ENCODE measurements at regions not wholly inside any gene's neighbourhood (a gene's known extent, or its start where the extent isn't known, plus 50 kb on each side); places are given as distances from the start of the nearest gene placed in this dataset.

DNA sequence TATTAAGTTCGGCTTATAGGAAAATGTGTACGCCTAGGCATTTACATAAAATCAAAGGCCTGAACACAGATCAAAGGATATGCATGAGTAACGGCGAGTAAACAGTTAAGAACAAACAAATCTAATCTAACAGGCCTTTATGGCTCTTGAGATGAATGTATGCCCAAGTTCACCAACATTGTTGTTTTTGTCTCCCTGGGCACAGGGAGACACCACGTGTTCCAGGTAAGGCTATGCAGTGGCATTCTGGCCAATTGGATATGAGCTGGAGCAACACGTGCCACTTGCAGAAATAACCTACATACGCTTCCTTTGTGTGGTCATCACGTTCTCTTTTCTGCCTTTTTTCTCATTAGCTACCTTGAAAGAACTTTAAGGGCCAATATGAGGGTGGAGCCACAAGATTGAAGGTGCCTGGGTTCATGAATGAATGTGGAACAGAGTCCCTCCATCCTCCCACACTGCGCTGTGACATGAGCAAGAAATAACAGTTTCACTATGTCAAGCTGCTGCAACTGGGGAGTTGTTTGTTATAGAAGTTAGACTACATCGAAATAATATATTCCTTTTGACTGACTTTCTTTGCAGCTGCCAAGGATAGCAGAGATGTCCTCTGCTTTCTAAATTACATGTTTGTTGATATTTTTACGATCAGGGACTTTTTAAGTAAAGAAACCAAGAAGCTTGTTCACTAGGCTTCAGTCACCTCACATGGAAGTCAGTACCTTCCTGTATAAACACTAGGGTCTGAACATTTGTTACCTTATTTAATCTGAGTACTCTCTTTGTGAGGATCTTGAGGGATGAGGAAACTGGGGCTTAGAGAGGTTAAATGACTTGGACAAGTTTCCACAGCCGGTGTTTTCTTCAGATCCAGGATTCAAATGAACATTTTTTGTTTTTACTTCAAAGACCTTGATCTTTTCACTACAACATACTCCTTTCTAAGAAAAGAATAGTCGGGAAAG lies 427.5 kb upstream of the TBL1XR1 start:
- ATAC-seq (no peak), DNase-seq (ENCODE audit: low spot score) (no peak)
- Mint-ChIP-seq H3K9me3 (peaks cover 21% of the 10 kb centered on the region), H3K4me1 (peaks cover 16% of the 10 kb centered on the region), H3K27me3 (ENCODE audit: low read depth) (no peaks in the 10 kb centered on the region), H3K4me3 (no peak overlapping the region), H3K36me3 (peaks cover 17% of the 10 kb centered on the region), H3K27ac (no peak overlapping the region)
- POLR2A ChIA-PET = no interaction called here
- CTCF ChIA-PET = no interaction called here
- TF ChIP-seq ZNF671 (CRISPR knock-in tag; IDR thresholded peaks at IDR 0.05) = no peak
- TF ChIP-seq, protein P1, sequence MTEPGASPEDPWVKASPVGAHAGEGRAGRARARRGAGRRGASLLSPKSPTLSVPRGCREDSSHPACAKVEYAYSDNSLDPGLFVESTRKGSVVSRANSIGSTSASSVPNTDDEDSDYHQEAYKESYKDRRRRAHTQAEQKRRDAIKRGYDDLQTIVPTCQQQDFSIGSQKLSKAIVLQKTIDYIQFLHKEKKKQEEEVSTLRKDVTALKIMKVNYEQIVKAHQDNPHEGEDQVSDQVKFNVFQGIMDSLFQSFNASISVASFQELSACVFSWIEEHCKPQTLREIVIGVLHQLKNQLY (CRISPR knock-in tag; IDR thresholded peaks at IDR 0.05) = no peak
- TF ChIP-seq, protein P2, sequence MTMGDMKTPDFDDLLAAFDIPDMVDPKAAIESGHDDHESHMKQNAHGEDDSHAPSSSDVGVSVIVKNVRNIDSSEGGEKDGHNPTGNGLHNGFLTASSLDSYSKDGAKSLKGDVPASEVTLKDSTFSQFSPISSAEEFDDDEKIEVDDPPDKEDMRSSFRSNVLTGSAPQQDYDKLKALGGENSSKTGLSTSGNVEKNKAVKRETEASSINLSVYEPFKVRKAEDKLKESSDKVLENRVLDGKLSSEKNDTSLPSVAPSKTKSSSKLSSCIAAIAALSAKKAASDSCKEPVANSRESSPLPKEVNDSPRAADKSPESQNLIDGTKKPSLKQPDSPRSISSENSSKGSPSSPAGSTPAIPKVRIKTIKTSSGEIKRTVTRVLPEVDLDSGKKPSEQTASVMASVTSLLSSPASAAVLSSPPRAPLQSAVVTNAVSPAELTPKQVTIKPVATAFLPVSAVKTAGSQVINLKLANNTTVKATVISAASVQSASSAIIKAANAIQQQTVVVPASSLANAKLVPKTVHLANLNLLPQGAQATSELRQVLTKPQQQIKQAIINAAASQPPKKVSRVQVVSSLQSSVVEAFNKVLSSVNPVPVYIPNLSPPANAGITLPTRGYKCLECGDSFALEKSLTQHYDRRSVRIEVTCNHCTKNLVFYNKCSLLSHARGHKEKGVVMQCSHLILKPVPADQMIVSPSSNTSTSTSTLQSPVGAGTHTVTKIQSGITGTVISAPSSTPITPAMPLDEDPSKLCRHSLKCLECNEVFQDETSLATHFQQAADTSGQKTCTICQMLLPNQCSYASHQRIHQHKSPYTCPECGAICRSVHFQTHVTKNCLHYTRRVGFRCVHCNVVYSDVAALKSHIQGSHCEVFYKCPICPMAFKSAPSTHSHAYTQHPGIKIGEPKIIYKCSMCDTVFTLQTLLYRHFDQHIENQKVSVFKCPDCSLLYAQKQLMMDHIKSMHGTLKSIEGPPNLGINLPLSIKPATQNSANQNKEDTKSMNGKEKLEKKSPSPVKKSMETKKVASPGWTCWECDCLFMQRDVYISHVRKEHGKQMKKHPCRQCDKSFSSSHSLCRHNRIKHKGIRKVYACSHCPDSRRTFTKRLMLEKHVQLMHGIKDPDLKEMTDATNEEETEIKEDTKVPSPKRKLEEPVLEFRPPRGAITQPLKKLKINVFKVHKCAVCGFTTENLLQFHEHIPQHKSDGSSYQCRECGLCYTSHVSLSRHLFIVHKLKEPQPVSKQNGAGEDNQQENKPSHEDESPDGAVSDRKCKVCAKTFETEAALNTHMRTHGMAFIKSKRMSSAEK (CRISPR knock-in tag; IDR thresholded peaks at IDR 0.05; ENCODE audit: borderline replicate concordance) = no peak

DNA sequence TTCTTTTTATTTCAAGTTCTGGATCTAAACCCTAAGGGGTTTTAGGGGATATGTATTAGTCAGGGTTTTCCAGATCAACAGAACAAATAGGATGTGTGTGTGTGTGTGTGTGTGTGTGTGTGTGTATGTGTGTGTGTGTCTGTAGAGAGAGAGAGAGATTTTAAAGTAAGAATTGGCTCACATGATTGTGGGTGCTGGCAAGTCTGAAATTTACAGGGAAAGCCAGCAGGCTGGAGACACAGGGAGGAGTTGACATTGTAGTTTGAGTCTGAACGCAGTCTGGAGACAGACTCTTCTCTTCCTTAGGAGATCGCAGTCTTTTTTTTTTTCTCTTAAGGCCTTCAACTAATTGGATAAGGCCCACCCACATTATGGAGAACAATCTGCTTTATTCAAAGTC lies 428.8 kb upstream of the TBL1XR1 start:
- CTCF ChIA-PET = no interaction called here
- POLR2A ChIA-PET = no interaction called here
- H3K4me1 Mint-ChIP-seq = peaks cover 19% of the 10 kb centered on the region
- DNase-seq (ENCODE audit: low spot score) (no peak), ATAC-seq (no peak)
- peaks cover 17% of the 10 kb centered on the region for H3K36me3 Mint-ChIP-seq
- H3K27me3 Mint-ChIP-seq (ENCODE audit: low read depth) = no peaks in the 10 kb centered on the region
- H3K9me3 Mint-ChIP-seq = peaks cover 21% of the 10 kb centered on the region
- H3K4me3 Mint-ChIP-seq = no peak overlapping the region
- H3K27ac Mint-ChIP-seq = no peak overlapping the region
- TF ChIP-seq PRRX2 (CRISPR knock-in tag; IDR thresholded peaks at IDR 0.05) = no peak
- no peak for TF ChIP-seq KAT7 (CRISPR knock-in tag; IDR thresholded peaks at IDR 0.05; ENCODE audit: borderline replicate concordance)
- TF ChIP-seq, protein P3, sequence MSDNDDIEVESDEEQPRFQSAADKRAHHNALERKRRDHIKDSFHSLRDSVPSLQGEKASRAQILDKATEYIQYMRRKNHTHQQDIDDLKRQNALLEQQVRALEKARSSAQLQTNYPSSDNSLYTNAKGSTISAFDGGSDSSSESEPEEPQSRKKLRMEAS (CRISPR knock-in tag; IDR thresholded peaks at IDR 0.05) = no peak
- TF ChIP-seq, protein P4, sequence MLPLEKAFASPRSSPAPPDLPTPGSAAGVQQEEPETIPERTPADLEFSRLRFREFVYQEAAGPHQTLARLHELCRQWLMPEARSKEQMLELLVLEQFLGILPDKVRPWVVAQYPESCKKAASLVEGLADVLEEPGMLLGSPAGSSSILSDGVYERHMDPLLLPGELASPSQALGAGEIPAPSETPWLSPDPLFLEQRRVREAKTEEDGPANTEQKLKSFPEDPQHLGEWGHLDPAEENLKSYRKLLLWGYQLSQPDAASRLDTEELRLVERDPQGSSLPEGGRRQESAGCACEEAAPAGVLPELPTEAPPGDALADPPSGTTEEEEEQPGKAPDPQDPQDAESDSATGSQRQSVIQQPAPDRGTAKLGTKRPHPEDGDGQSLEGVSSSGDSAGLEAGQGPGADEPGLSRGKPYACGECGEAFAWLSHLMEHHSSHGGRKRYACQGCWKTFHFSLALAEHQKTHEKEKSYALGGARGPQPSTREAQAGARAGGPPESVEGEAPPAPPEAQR (CRISPR knock-in tag; IDR thresholded peaks at IDR 0.05) = no peak
- TF ChIP-seq GABPB1 (CRISPR knock-in tag; IDR thresholded peaks at IDR 0.05) = no peak
- TF ChIP-seq, protein P5, sequence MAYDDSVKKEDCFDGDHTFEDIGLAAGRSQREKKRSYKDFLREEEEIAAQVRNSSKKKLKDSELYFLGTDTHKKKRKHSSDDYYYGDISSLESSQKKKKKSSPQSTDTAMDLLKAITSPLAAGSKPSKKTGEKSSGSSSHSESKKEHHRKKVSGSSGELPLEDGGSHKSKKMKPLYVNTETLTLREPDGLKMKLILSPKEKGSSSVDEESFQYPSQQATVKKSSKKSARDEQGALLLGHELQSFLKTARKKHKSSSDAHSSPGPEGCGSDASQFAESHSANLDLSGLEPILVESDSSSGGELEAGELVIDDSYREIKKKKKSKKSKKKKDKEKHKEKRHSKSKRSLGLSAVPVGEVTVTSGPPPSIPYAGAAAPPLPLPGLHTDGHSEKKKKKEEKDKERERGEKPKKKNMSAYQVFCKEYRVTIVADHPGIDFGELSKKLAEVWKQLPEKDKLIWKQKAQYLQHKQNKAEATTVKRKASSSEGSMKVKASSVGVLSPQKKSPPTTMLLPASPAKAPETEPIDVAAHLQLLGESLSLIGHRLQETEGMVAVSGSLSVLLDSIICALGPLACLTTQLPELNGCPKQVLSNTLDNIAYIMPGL (CRISPR knock-in tag; IDR thresholded peaks at IDR 0.05) = no peak
- no peak for TF ChIP-seq ZNF671 (CRISPR knock-in tag; IDR thresholded peaks at IDR 0.05)
- no peak for TF ChIP-seq NR3C1 (CRISPR knock-in tag; conservative IDR thresholded peaks at IDR 0.05; ENCODE audit: low read depth)
- TF ChIP-seq, protein P2 (CRISPR knock-in tag; IDR thresholded peaks at IDR 0.05; ENCODE audit: borderline replicate concordance) = no peak
- no peak for TF ChIP-seq MXD4 (CRISPR knock-in tag; IDR thresholded peaks at IDR 0.05; ENCODE audit: borderline replicate concordance)
- no peak for TF ChIP-seq EMX1 (CRISPR knock-in tag; IDR thresholded peaks at IDR 0.05)
- TF ChIP-seq JUN (CRISPR knock-in tag; IDR thresholded peaks at IDR 0.05) = no peak
- no peak for TF ChIP-seq ZNF138 (CRISPR knock-in tag; conservative IDR thresholded peaks at IDR 0.05)
- TF ChIP-seq, protein P6, sequence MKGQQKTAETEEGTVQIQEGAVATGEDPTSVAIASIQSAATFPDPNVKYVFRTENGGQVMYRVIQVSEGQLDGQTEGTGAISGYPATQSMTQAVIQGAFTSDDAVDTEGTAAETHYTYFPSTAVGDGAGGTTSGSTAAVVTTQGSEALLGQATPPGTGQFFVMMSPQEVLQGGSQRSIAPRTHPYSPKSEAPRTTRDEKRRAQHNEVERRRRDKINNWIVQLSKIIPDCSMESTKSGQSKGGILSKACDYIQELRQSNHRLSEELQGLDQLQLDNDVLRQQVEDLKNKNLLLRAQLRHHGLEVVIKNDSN (CRISPR knock-in tag; IDR thresholded peaks at IDR 0.05) = no peak
- TF ChIP-seq, protein P7, sequence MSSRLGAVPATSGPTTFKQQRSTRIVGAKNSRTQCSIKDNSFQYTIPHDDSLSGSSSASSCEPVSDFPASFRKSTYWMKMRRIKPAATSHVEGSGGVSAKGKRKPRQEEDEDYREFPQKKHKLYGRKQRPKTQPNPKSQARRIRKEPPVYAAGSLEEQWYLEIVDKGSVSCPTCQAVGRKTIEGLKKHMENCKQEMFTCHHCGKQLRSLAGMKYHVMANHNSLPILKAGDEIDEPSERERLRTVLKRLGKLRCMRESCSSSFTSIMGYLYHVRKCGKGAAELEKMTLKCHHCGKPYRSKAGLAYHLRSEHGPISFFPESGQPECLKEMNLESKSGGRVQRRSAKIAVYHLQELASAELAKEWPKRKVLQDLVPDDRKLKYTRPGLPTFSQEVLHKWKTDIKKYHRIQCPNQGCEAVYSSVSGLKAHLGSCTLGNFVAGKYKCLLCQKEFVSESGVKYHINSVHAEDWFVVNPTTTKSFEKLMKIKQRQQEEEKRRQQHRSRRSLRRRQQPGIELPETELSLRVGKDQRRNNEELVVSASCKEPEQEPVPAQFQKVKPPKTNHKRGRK (CRISPR knock-in tag; IDR thresholded peaks at IDR 0.05; ENCODE audit: borderline replicate concordance) = no peak
